Fibroblast of the conjunctiva (primary cell): ENCODE measurements at regions not wholly inside any gene's neighbourhood (a gene's known extent, or its start where the extent isn't known, plus 50 kb on each side); places are given as distances from the start of the nearest gene placed in this dataset.
"Not testable (repeated sequence)": the region's sequence is repeated elsewhere in the genome, so short reads cannot be mapped to it uniquely, and the experiment has no call there.

ENCODE experiments used
- DNase-seq: peaks from one replicate; pipeline ENCODE4 v3.0.0-alpha.2; 2010; ENCODE audit warnings: low read depth

DNA sequence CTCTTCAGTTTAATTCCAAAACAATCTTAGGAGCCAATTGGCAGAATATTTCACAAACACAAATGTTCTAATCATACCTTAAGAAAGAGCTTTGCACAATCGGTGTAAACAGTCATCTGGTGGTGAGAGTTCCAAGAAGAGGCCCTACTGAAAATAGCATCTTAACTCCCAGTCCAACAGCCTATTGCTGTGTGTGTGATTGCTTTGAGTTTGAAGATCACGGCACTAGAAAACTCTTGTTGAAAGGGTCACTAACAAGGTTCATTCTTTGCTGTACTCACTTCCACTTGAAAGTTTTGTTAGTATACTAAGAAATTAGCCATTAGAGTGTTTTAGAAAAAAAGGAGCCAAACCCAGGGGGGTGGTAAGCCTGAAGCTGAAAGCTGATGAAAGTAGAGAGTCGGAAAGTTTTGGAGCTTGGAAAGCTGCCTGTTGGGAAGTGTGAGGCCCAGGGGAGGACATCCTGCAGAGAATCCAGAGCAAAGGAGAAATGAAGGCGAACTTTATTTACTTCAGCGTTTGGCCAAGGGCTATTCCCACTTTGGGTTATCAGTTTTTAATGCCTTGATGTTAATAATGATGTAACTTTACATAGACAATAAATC lies 180.3 kb upstream of the GHR start:
- no peak for DNase-seq

DNA sequence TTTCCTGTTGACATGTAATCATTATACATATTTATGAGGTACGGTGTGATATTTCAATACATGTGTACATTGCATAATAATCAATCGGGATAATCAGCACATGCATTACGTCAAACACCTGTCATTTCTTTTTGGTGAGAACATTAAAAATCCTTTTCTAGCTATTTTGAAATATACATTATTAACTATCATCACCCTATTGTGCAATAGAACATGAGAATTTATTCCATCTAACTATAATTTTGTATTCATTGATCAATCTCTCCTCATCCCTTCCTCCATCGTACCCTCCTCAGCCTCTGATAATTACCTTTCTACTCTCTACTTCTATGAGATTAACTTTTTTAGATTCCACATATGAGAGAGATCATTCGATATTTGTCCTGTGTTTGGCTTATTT lies 170.9 kb upstream of the GHR start:
- no peak for DNase-seq

DNA sequence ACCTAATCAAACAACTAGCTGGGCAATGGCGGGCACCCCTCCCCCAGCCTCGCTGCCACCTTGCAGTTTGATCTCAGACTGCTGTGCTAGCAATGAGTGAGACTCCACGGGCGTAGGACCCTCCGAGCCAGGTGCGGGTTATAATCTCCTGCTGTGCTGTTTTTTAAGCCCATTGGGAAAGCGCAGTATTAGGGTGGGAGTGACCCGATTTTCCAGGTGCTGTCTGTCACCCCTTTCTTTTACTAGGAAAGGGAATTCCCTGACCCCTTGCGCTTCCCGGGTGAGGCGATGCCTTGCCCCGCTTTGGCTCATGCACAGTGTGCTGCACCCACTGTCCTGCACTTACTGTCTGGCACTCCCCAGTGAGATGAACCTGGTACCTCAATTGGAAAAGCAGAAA lies 163.3 kb upstream of the GHR start:
- DNase-seq: not testable (repeated sequence)

DNA sequence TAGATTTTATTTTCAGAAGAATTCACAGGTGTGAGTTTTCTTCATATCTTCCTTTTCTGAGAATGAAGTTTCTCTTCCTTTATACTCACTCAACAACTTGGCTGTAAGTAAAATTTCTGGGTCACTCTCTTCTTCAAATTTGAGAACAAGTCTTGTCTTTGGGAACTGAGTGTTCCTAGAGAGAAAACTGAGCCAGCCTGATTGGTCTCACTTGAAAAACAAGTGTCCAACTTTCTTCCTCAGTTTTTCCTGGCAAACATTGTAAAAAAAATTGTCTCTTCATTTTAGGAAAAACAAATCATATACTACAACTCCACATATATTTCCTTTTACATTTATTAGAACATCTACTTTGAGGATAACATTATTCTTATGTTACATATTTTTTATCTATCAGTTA lies 156.1 kb upstream of the GHR start:
- no peak for DNase-seq

DNA sequence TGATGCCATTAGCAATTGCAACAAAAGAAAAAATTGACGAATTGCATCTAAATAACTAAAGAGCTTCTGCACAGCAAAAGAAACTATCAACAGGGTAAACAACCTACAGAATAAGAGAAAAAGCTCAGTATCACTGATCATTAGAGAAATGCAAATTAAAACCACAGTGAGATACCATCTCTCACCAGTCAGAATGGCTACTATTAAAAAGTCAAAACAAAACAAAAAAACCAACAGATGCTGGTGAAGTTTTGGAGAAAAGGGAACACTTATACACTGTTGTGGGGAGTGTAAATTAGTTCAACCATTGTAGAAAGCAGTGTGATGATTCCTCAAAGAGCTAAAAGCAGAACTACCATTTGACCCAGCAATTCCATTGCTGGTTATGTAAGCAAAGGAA lies 155.1 kb upstream of the GHR start:
- not testable (repeated sequence) for DNase-seq

DNA sequence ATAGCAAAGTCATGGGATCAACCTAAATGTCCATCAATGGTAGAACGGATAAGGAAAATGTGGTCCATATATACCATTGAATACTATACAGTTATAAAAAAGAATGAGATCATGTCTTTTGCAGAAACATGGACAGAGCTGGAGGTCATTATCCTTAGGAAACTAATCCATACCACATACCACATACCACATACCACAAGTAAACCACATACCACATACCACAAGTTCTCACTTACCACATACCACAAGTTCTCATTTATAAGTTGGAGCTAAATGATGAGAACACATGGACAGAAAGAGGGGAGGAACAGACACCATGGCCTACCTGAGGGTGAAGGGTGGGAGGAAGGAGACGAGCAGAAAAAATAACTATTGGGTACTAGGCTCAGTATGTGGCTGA lies 154.6 kb upstream of the GHR start:
- DNase-seq: no peak

DNA sequence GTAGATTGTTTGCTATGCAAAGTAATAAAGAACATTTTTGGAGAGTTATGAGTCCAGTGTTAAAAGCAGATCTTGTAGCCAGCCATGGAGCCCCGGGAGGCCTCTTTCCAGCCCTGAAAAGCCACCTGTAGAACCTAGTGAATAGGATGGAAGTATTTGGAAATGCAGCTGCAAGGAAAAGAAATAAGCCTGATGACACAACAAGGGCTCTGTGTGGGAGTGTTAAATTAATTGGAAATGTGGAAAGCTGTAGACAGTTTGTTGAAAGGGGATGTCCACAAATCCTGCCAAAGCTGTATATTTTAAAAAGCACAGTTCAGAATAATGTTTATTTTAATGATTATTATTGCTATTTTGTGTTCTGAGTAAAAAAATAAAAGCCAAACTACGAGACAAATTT lies 152.5 kb upstream of the GHR start:
- no peak for DNase-seq

DNA sequence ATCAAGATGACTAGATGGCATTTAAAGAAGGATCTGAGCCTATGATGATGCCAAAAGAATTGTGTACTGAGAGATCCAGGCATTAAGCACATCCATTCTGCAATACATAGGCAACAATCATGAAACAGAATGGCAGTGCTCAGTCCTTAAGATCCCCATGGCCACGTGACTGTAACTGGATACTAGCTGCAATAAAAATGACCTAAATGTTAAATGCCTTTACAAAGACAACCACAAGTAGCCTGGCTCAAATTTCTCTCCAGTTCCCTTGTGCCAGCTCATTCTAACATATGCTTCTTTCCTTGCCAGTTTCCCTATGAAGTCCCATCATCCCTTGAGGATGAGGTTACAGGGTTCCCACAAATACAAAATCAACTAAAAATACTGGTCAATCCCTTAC lies 148.3 kb upstream of the GHR start:
- peak; percentile 44 for DNase-seq

DNA sequence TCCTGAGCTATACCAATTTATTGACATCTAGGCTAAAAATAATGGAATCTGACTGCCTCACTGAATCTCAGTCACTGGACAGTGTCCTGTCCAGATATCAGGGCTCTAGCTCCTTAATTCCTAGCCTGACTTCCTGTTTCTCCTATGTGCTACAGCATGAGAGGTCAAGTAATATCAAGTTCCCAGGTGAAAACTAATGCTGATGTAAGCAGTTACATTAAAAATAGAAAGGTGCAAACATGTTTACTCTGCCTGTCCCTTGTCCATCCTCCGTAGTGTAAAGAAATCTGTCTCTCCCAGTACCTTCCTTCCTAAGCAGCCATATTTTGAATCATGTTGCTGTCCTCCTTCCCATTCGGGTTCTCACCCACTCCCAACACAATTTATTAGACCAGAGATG lies 145.9 kb upstream of the GHR start:
- no peak for DNase-seq

DNA sequence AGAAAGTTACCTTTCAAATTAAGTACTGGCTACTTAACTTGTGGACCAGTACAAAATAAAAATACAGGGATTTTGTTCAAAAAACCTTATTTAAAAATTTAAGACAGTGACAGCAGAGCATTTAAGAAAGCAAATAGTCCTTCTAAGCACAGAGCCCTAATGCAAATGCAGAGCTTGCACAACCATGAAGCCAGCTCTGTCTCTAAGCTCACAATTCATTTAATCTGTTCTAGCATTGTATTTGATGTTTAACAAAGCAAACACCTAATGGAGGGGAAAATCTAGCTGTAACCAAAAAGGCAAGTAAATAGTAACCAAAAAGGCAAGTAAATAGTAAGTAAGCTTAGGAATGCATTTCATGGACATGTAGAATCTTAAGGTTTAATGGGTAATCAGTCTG lies 138.7 kb upstream of the GHR start:
- no peak for DNase-seq

DNA sequence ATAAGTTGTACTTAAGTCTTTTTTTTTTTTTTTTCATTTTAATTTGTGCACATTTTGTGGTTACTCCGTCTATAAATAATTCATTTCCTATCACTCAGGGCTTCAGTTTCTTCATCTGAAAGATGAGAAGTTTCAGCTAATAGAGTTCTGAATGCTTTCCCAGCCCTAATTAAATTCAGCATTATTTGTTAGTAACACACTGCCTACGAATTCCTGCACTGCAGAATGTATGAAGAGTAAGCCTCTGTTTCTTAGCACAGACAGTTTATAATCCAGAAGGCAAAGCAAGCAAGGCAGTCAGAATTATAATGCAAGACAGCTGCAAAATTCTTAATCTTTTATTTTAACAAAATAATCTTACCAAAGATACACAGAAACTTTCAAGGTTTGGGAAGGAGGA lies 138.0 kb upstream of the GHR start:
- DNase-seq: no peak

DNA sequence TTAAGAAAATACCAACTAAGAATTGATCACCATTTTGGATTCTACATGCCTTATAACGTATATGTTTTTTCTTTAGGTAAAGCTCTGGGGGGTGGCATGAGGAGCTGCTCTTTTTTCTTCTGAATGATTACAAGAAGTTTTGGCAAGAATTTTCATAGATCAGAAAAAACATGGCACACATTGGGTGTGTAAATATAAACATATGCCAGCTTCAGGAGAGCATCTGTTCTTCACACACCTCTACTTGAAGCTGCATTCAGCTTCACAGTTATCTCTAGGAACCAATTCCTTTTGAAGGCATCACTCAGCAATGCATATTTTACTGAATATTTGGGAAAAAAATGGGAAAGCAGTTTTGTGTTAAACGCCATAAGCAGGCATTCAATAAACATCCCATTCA lies 122.7 kb upstream of the GHR start:
- no peak for DNase-seq

DNA sequence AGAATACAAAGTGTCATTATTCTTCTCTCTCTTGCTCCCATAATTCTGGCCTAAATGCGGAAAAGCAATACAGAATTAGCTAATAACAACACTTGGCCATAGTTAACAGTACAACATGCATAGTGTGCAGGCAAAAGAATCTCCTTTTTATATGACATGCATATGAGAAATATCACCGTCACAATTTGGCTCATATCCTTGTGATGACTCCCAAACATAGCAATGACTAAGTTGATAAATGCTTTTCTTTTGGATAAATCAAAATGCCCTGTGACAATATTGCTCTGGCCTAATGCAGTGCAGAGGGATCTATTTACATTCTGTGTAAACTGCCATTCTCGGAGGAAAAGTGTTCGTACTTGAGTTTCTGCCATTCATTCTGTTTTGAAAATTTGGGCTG lies 121.9 kb upstream of the GHR start:
- DNase-seq: no peak

DNA sequence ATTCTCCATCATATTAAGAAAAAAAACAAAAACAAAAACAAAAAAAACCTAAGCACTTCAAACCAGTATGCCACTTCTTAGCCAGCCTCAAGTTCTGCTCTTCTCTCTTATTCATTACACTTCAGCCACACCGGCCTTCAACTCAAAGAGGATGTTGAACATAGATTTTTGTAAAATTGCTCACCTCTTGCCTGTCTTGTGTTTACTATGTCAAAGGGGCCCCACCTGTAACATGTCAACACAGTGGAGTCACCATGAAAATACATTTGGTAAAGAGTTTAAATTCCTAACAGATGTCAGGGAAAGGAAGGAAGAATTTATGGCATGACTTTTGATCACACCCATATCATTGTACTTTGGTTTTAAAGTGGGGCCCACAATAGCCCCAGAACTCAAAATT lies 121.1 kb upstream of the GHR start:
- no peak for DNase-seq

DNA sequence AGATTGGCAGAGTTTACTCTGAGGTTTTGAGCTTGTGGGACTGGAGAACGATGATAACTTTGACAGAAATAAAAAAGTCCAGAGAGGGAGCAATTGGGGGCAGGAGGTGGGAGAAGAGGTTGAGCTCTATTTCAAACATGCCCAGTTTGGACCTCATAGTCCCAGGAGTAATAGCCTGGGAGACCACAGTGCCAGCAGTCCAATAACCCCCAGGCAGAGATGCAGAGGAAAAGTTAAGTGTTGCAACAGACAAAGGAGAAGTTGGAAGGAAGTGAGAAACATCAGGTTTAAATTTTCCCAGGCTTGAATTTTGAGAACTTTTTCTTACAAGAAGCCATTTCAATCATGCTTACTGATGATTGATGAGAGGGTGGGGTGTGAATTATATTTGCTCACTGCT lies 117.0 kb upstream of the GHR start:
- no peak for DNase-seq

DNA sequence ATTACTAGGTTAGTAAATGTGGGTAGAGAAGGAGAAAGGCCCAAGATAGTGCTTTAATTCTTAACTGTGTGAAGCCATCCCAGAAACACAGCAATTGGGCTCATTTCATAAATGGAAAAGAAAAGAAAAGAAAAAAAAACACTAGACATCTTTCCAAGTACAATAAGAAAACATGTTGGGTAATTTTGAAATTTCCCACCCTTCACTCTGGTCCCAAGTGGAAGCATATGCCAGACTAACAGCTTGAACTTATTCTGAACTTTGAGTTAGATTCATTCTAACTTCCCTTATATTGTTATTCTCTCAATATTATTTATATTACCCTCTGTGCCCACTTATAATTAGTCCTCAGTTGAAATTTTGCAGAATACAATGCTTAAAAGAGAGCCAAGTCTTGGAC lies 113.4 kb upstream of the GHR start:
- no peak for DNase-seq

DNA sequence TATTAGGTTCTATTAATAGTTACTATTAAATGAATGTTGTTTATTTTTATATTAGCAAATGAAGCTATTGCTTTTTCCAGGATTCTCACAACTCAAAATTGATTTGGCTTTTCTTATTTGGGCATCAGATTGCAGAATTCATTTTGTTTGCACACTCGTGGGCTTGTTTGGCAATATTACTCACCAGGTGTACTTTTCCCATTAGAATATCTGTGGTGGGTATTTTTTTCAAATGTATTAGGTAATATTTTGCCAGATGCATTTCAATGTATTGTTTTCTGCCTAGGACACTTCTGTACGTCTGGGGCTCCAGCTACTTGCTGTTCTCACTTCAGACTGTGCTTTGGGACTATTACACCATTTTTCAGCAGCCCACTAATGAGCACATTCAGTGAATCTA lies 108.0 kb upstream of the GHR start:
- no peak for DNase-seq

DNA sequence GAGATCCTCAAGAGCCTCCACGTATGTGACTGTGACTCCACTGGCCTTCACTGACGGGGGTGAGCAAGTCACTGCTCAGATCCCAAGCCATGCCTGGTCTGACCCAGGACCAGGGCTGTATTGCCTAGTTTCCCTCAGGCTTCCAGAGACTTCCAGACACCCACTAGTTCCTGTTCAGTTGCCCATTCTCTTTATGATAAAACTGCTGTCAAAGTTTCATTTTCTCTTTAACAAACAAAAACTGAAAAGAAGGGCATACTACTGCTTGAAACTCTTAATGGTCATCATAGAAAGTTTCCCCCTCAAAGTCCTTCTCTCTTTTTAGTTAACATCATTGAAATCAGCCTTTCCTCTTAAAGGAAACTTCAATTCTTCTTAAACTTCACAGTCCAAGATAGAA lies 105.7 kb upstream of the GHR start:
- DNase-seq: no peak

DNA sequence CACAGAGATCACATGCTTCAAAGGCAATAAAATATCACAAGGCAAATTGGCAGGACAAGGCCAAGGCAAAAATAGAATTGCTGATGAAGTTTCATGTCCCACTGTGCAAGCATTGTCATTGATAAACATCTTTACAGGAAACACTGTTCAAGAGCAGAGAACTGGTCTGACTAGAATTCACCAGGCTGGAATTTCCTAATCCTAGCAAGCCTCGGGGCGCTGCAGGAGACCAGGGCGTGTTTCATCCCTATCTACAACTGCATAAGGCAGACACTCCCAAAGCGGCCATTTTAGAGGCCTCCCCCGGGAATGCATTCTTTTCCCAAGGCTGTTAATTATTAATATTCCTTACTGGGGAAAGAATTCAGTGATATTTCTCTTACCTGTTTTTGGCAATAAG lies 103.7 kb upstream of the GHR start:
- not testable (repeated sequence) for DNase-seq

DNA sequence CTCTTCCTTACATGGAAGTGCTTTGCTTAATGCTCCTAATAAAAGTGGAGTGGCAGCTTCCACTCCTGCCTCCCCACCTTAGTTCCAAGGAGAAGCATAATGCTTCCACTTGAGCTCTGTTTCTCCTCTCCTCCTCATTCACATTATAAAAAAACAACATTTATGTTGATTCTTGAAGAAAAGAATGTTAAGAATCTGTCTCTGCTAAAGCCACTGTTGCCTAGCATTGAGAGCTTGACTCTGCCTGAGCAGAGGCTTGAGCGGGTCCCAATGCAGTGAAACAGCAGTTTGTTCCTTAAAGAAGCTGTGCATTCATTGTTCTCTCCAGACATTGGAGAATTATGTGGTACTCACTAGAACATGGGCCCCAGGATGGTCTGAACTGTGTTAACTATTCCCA lies 101.5 kb upstream of the GHR start:
- no peak for DNase-seq

DNA sequence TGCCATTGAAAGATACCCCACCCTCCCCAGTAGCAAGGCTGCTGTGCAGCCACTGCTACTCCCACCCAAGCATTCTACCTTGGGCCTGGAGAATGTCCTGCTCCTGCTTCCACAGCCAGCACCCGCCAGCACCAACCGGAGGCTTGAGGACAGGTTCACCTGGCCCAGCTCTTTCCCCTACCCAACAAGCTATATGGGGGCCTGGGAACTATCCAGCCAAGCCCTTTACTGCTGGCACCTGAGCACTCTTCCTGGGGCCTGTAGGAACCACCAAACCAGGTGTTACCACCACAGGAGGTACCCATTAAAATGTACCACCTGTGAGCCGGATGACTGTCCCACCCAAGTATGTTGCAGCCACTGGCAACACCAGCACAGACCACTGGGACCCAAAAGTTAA lies 86.1 kb upstream of the GHR start:
- DNase-seq: no peak

DNA sequence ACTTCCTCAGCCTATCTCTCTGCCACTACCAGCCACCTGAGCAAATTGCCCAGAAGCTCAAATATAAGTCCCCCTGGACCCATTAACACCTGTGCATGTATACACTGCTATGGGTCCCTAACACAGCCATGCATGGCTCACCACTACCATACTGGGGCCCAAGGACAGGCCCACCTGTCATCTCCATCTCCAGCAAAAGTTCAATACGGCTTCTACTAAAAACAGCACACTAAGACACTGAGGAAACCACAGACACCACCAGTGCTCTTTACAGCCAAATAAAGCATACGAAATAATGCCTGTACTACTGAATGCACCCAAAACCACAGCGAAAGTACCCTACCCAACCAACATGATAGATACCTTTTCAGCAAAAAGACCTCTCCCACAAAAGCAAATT lies 85.6 kb upstream of the GHR start:
- no peak for DNase-seq

DNA sequence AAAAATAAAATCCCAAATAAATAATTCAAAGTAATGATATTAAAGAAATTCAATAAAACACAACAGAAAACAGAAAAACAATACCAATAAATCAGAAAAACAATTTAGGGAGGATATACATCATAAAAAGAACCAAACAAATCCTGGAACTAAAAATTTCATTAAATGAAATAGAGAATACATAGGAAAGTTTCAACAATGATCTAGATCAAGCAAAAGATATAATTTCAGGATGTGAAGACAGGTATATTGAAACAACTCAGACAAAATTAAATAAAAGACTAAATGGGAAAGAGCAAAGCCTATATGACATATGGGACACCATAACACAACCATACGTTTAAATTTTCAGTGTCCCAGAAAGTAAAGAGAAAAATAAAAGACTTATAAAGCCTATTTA lies 85.1 kb upstream of the GHR start:
- DNase-seq: no peak

DNA sequence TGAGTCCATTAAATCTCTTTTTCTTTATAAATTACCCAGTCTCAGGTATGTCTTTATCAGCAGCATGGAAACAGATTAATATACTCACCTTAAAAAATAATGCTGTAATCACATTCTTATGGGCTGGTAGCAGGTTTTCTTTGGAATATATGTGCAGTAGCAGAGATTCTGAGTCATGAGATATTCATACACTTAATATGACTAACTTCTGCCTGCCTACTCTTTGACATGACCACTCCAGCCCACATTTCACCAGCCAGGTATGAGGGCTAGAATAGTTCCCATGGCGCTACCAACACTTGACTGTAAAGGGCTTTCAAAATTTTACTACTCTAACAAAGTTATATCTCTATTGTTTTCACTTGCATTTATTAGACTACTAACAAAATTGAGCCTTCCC lies 74.1 kb upstream of the GHR start:
- no peak for DNase-seq

DNA sequence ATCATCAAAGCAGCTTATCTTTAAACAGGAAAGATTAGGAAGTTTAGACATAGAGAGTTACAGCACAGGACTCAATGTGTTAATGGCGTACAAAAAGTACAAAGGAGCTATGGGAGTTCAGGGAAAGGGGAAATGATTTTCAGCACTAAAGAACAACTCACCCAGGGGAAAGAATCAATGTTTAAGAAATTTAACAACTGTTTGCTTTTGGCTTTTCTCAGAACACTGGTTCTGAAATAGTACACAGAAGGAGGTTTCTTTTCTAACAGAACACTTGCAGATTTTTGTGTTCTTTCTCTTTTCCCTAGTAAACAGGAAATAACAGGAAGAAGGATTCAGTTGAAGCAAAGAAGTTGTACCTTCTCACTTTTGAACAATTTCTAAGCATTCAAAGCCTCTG lies 71.3 kb upstream of the GHR start:
- DNase-seq: no peak
